Type B pancreatic cell (in vitro differentiated cells): ENCODE measurements at regions not wholly inside any gene's neighbourhood (a gene's known extent, or its start where the extent isn't known, plus 50 kb on each side); places are given as distances from the start of the nearest gene placed in this dataset.

ENCODE experiments used
- DNase-seq: peaks from one replicate; pipeline ENCODE4 v3.0.0; 2021; ENCODE audit warnings: mixed read lengths; ENCODE audit not compliant: unreplicated experiment; ENCODE audit errors: extremely low spot score
- H3K27ac Mint-ChIP-seq: 2 replicates; pipeline ENCODE4 v1.8.0; 2021; ENCODE audit warnings: mild to moderate bottlenecking, mixed read lengths
- H3K27me3 Mint-ChIP-seq: 2 replicates; pipeline ENCODE4 v1.8.0; 2021; ENCODE audit warnings: mixed read lengths
- H3K36me3 Mint-ChIP-seq: 2 replicates; pipeline ENCODE4 v1.8.0; 2021; ENCODE audit warnings: mixed read lengths
- H3K4me1 Mint-ChIP-seq: one replicate; pipeline ENCODE4 v1.8.0; 2021; ENCODE audit warnings: mixed read lengths; ENCODE audit not compliant: unreplicated experiment
- H3K4me3 Mint-ChIP-seq: 2 replicates; pipeline ENCODE4 v1.8.0; 2021; ENCODE audit warnings: mild to moderate bottlenecking, mixed read lengths
- H3K9me3 Mint-ChIP-seq: 2 replicates; pipeline ENCODE4 v1.8.0; 2021; ENCODE audit warnings: mixed read lengths
- TF ChIP-seq, protein P1 (sequence below): fragments of 200-600 bp; sonication (generic); conservative IDR thresholded peaks from 2 replicates; pipeline ENCODE4 v1.5.0; 2021; ENCODE audit warnings: antibody characterized with exemption, mild to moderate bottlenecking

DNA sequence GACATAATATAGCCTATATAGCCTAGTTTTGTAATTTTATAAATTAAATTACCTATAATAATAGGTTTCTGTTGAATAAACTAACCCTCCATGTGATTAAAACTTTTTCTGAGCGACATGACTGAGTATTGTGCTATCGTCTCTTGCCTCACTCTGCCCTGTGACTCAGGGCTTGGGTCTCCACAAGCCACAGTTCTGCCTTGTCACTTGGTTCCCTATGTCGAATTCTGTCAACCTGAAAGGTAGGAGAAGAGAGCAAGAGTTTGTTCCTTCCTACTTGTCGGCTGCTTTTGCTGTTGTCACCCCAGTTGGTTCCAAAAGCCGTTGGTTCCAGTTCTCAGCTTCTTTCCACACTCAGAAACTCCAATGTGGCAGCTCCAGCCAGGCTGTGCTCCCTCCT lies 285.9 kb downstream of the PSAT1 start:
- no peak overlapping the region for H3K27ac Mint-ChIP-seq
- DNase-seq = no peak
- peaks cover 4% of the 10 kb centered on the region for H3K36me3 Mint-ChIP-seq
- no peak overlapping the region for H3K4me3 Mint-ChIP-seq
- H3K9me3 Mint-ChIP-seq = no peaks in the 10 kb centered on the region
- TF ChIP-seq, protein P1, sequence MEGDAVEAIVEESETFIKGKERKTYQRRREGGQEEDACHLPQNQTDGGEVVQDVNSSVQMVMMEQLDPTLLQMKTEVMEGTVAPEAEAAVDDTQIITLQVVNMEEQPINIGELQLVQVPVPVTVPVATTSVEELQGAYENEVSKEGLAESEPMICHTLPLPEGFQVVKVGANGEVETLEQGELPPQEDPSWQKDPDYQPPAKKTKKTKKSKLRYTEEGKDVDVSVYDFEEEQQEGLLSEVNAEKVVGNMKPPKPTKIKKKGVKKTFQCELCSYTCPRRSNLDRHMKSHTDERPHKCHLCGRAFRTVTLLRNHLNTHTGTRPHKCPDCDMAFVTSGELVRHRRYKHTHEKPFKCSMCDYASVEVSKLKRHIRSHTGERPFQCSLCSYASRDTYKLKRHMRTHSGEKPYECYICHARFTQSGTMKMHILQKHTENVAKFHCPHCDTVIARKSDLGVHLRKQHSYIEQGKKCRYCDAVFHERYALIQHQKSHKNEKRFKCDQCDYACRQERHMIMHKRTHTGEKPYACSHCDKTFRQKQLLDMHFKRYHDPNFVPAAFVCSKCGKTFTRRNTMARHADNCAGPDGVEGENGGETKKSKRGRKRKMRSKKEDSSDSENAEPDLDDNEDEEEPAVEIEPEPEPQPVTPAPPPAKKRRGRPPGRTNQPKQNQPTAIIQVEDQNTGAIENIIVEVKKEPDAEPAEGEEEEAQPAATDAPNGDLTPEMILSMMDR = no peak
- peaks cover 6% of the 10 kb centered on the region for H3K4me1 Mint-ChIP-seq
- H3K27me3 Mint-ChIP-seq = no peaks in the 10 kb centered on the region

DNA sequence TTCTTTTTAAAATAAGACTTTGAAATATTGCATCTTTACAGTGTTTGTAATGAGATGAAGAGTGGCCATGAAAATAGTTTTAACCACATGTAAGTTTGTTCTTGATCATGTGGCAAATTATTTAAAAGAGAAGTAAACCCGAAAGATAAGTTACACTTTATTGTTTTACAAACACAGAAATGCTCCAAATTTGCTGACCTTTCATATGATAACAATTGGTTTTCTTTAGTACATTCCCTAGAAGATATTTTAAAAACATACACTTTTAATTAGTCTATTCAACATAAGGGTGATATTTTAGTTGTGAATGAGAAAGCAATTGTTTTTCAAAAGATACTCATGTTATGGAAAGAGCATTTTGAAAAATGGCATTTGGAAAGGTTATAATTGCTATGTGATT lies 287.7 kb downstream of the PSAT1 start:
- no peaks in the 10 kb centered on the region for H3K4me1 Mint-ChIP-seq
- peaks cover 3% of the 10 kb centered on the region for H3K27me3 Mint-ChIP-seq
- no peak overlapping the region for H3K4me3 Mint-ChIP-seq
- DNase-seq = no peak
- H3K9me3 Mint-ChIP-seq = no peaks in the 10 kb centered on the region
- peaks cover 4% of the 10 kb centered on the region for H3K36me3 Mint-ChIP-seq
- no peak overlapping the region for H3K27ac Mint-ChIP-seq
- TF ChIP-seq, protein P1 = no peak

DNA sequence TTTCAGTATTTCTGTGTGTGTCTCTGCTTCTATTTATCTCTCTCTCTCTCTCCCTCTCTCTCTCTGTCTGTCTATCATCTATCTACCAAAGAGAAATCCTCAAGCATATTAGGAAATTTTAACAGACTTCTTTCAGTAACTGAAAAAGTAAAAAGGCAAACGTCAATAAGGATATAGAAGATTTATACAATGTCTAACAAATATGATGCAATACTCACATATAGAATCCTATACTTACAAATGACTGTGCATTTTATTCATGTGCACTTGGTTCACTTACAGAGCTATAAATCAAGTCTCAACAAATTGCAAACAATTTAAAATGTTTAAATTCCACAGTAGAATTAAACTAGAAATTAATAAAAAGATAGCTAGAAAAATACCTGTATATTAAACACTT lies 289.0 kb downstream of the PSAT1 start:
- Mint-ChIP-seq H3K4me1 (no peaks in the 10 kb centered on the region), H3K36me3 (peaks cover 4% of the 10 kb centered on the region), H3K27ac (no peak overlapping the region), H3K4me3 (no peak overlapping the region), H3K9me3 (no peaks in the 10 kb centered on the region), H3K27me3 (peaks cover 3% of the 10 kb centered on the region)
- DNase-seq = no peak
- TF ChIP-seq, protein P1 = no peak

DNA sequence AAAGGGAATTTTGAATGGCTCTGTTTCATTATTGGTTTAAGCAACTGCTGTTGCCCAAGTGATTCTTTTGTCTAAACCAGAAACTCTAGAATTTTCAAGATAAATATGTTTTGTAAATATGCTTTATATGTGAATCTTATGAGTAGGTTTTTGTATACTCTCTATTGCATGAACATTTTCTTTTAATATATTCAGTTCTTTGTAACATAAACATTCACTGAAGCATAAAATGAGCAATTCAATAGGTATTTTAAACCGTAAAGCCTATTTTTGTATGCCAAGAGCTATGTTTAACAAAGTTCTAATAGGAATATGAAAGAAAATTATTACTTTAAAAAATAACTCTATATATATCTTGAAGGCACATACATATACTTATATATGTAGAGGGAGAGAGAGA lies 293.1 kb downstream of the PSAT1 start:
- H3K4me3 Mint-ChIP-seq = no peak overlapping the region
- DNase-seq = no peak
- TF ChIP-seq, protein P1 = no peak
- no peaks in the 10 kb centered on the region for H3K4me1 Mint-ChIP-seq
- no peaks in the 10 kb centered on the region for H3K9me3 Mint-ChIP-seq
- peaks cover 8% of the 10 kb centered on the region for H3K27me3 Mint-ChIP-seq
- no peaks in the 10 kb centered on the region for H3K36me3 Mint-ChIP-seq
- H3K27ac Mint-ChIP-seq = no peak overlapping the region

DNA sequence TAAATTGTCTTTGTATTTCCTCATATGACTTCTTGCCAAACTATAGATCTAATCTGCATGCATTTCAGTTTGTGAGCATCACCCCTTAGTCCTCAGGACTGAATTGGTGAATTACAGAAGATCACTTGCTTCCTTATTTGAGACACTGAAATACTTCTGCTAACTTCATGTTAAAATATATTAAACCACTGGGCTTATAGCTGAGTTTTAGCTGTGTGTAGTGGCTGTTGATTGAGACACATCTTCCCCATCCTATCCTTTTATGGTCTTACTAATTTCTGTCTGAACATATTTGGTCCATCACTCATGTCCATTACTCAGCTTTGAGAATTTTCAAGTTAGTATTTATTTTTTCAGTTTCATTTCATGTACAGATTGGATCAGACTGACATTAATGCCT lies 295.9 kb downstream of the PSAT1 start:
- TF ChIP-seq, protein P1 = no peak
- no peak for DNase-seq
- Mint-ChIP-seq H3K4me3 (no peak overlapping the region), H3K4me1 (no peaks in the 10 kb centered on the region), H3K27me3 (peaks cover 17% of the 10 kb centered on the region), H3K9me3 (no peaks in the 10 kb centered on the region), H3K27ac (no peak overlapping the region), H3K36me3 (no peaks in the 10 kb centered on the region)
